H1 (cell line): ENCODE measurements at regions not wholly inside any gene's neighbourhood (a gene's known extent, or its start where the extent isn't known, plus 50 kb on each side); places are given as distances from the start of the nearest gene placed in this dataset.

ENCODE experiments used
- CTCF ChIA-PET: fragments of 300-600 bp; sonication (Branson Sonifier 250); formaldehyde crosslinking; loops from one replicate; lab custom pipeline; 2021; ENCODE audit not compliant: partially characterized antibody; lab: Charles Lee
- POLR2A ChIA-PET: fragments of 300-600 bp; sonication (Branson Sonifier 250); formaldehyde crosslinking; loops from one replicate; lab custom pipeline; 2021; ENCODE audit warnings: inconsistent platforms; ENCODE audit not compliant: partially characterized antibody; lab: Charles Lee
- DNase-seq, 2 experiments: peaks; one replicate each; pipeline versions ENCODE4 v3.0.0 to v3.0.0-alpha.2; 2010 to 2022; ENCODE audit warnings: low spot score in 2 of 2, low read depth in 1 of 2, mixed read lengths in 1 of 2
- FAIRE-seq: peaks from 2 replicates; lab custom pipeline; 2011; peaks lifted over from hg19 to GRCh38; lab: Jason Lieb, UNC
- H2AFZ ChIP-seq: 2 replicates; pipeline ENCODE4 v1.8.1; 2012; ENCODE audit warnings: low read length, inconsistent platforms
- H2AK5ac ChIP-seq: 2 replicates; pipeline ENCODE4 v1.6.1; 2013; ENCODE audit warnings: low read depth, low read length
- H2BK120ac ChIP-seq: replicated peaks from 2 replicates; pipeline ENCODE3; 2013; ENCODE audit warnings: low read depth, low read length, inconsistent platforms
- H2BK12ac ChIP-seq: 2 replicates; pipeline ENCODE4 v1.6.1; 2013; ENCODE audit warnings: low read depth, low read length
- H2BK15ac ChIP-seq: 2 replicates; pipeline ENCODE4 v1.6.1; 2013; ENCODE audit warnings: low read length
- H2BK20ac ChIP-seq: 2 replicates; pipeline ENCODE4 v1.6.1; 2013; ENCODE audit warnings: low read length
- H2BK5ac ChIP-seq: 2 replicates; pipeline ENCODE4 v1.6.1; 2013; ENCODE audit warnings: low read depth, low read length
- H3K14ac ChIP-seq: 2 replicates; pipeline ENCODE4 v1.6.1; 2013; ENCODE audit warnings: inconsistent platforms; ENCODE audit not compliant: insufficient read length
- H3K18ac ChIP-seq: 2 replicates; pipeline ENCODE4 v1.6.1; 2013; ENCODE audit warnings: low read length; ENCODE audit errors: extremely low read depth
- H3K23ac ChIP-seq: 2 replicates; pipeline ENCODE4 v1.6.1; 2013; ENCODE audit warnings: inconsistent platforms; ENCODE audit not compliant: insufficient read length
- H3K23me2 ChIP-seq: 2 replicates; pipeline ENCODE4 v1.6.1; 2013; ENCODE audit warnings: low read depth, low read length
- H3K27ac ChIP-seq: 2 replicates; pipeline ENCODE4 v1.6.1; 2011; ENCODE audit warnings: low read depth, low read length, inconsistent platforms
- H3K27me3 ChIP-seq, 4 experiments: replicated peaks in 1 of 4; 1 replicate in 1 of 4; 2 replicates in 3 of 4; pipeline versions ENCODE4 v1.6.1 to v1.8.1; 2011 to 2013; ENCODE audit warnings: low read length in 3 of 4, mild to moderate bottlenecking in 3 of 4, inconsistent platforms in 2 of 4, mixed read lengths in 2 of 4, moderate library complexity in 1 of 4; ENCODE audit not compliant: control insufficient read depth in 3 of 4, insufficient read depth in 3 of 4; ENCODE audit errors: extremely low read depth in 1 of 4
- H3K36me3 ChIP-seq, 4 experiments: 2 replicates each; pipeline versions ENCODE4 v1.6.1 to v1.8.1; 2011 to 2013; ENCODE audit warnings: mild to moderate bottlenecking in 4 of 4, low read length in 3 of 4, moderate library complexity in 2 of 4, control low read depth in 1 of 4, inconsistent platforms in 1 of 4; ENCODE audit not compliant: insufficient read depth in 4 of 4, control insufficient read depth in 2 of 4
- H3K4ac ChIP-seq: replicated peaks from 2 replicates; pipeline ENCODE3; 2013; ENCODE audit warnings: low read length, low read depth, mixed read lengths, inconsistent platforms; ENCODE audit not compliant: insufficient read length
- H3K4me1 ChIP-seq, 4 experiments: replicated peaks in 1 of 4; 1 replicate in 1 of 4; 2 replicates in 3 of 4; pipeline versions ENCODE4 v1.6.1 to v1.8.1; 2011 to 2013; ENCODE audit warnings: low read length in 3 of 4, inconsistent platforms in 2 of 4, mixed read lengths in 1 of 4; ENCODE audit not compliant: insufficient read depth in 4 of 4, control insufficient read depth in 3 of 4
- H3K4me2 ChIP-seq, 2 experiments: 2 replicates each; pipeline versions ENCODE4 v1.6.1 to v1.8.1; 2011 to 2013; ENCODE audit warnings: low read depth in 2 of 2, low read length in 2 of 2, control low read depth in 1 of 2, inconsistent platforms in 1 of 2, mild to moderate bottlenecking in 1 of 2; ENCODE audit not compliant: insufficient read depth in 1 of 2
- H3K4me3 ChIP-seq, 4 experiments: fragments of 200-600, 300-600 bp in 1 of 4; sonication (generic), shearing (Covaris generic), sonication (Bioruptor Twin) in 1 of 4; 2 replicates each; pipeline versions ENCODE4 v1.5.1 to v1.8.1; 2011 to 2016; ENCODE audit warnings: low read length in 4 of 4, low read depth in 3 of 4, control low read depth in 2 of 4, inconsistent platforms in 2 of 4, mild to moderate bottlenecking in 2 of 4, mixed read lengths in 1 of 4, moderate library complexity in 1 of 4; ENCODE audit not compliant: insufficient read depth in 2 of 4; ENCODE audit errors: extremely low read depth in 1 of 4
- H3K56ac ChIP-seq: replicated peaks from 2 replicates; pipeline ENCODE3; 2013; ENCODE audit warnings: low read depth, mild to moderate bottlenecking, mixed read lengths, low read length, inconsistent platforms; ENCODE audit not compliant: insufficient read length
- H3K79me1 ChIP-seq: 2 replicates; pipeline ENCODE4 v1.6.1; 2013; ENCODE audit warnings: low read depth, low read length, control low read depth
- H3K79me2 ChIP-seq, 2 experiments: 2 replicates each; pipeline versions ENCODE4 v1.6.1 to v1.8.1; 2012 to 2013; ENCODE audit warnings: low read length in 2 of 2, mild to moderate bottlenecking in 2 of 2, inconsistent platforms in 1 of 2; ENCODE audit not compliant: insufficient read depth in 2 of 2, control insufficient read depth in 1 of 2
- H3K9ac ChIP-seq, 4 experiments: replicated peaks in 1 of 4; 1 replicate in 1 of 4; 2 replicates in 3 of 4; pipeline versions ENCODE4 v1.6.1 to v1.8.1; 2011 to 2013; ENCODE audit warnings: low read depth in 3 of 4, low read length in 3 of 4, control low read depth in 2 of 4, mild to moderate bottlenecking in 2 of 4, moderate library complexity in 2 of 4, inconsistent platforms in 1 of 4; ENCODE audit errors: extremely low read depth in 1 of 4
- H3K9me3 ChIP-seq, 2 experiments: 2 replicates each; pipeline versions ENCODE4 v1.6.1 to v1.8.1; 2012 to 2013; ENCODE audit warnings: mild to moderate bottlenecking in 2 of 2, moderate library complexity in 2 of 2, control low read depth in 1 of 2, inconsistent platforms in 1 of 2, low read depth in 1 of 2, low read length in 1 of 2, mixed read lengths in 1 of 2; ENCODE audit not compliant: insufficient read depth in 2 of 2
- H4K20me1 ChIP-seq, 2 experiments: replicated peaks in 1 of 2; 2 replicates each; pipeline versions ENCODE3 to v1.8.1; 2011 to 2013; ENCODE audit warnings: inconsistent platforms in 2 of 2, low read length in 2 of 2, mild to moderate bottlenecking in 1 of 2; ENCODE audit not compliant: insufficient read depth in 2 of 2, control insufficient read depth in 1 of 2
- H4K5ac ChIP-seq: 2 replicates; pipeline ENCODE4 v1.6.1; 2013; ENCODE audit warnings: low read length, low read depth, mixed read lengths, inconsistent platforms; ENCODE audit not compliant: insufficient read length
- H4K8ac ChIP-seq: 2 replicates; pipeline ENCODE4 v1.8.0; 2013; ENCODE audit warnings: mild to moderate bottlenecking, moderate library complexity, low read length, inconsistent platforms; ENCODE audit not compliant: insufficient read depth; ENCODE audit errors: extremely low read depth
- H4K91ac ChIP-seq: replicated peaks from 2 replicates; pipeline ENCODE3; 2013; ENCODE audit warnings: low read length, mixed read lengths, inconsistent platforms; ENCODE audit not compliant: insufficient read length
- WGBS, 2 experiments: shearing (Covaris generic) in 1 of 2; methylation state at CpG; one replicate each; pipeline versions ENCODE4 v1.1.6 to v1.1.7; 2013 to 2015; ENCODE audit warnings: low lambda C conversion rate in 2 of 2, mixed read lengths in 2 of 2, inconsistent platforms in 1 of 2, low coverage in 1 of 2, missing lambda C conversion rate in 1 of 2; ENCODE audit not compliant: insufficient replicate concordance in 2 of 2, insufficient coverage in 1 of 2, insufficient read length in 1 of 2; ENCODE audit errors: extremely low coverage in 1 of 2, missing lambda C conversion rate in 1 of 2; 5-methylcytosine and 5-hydroxymethylcytosine counted together

DNA sequence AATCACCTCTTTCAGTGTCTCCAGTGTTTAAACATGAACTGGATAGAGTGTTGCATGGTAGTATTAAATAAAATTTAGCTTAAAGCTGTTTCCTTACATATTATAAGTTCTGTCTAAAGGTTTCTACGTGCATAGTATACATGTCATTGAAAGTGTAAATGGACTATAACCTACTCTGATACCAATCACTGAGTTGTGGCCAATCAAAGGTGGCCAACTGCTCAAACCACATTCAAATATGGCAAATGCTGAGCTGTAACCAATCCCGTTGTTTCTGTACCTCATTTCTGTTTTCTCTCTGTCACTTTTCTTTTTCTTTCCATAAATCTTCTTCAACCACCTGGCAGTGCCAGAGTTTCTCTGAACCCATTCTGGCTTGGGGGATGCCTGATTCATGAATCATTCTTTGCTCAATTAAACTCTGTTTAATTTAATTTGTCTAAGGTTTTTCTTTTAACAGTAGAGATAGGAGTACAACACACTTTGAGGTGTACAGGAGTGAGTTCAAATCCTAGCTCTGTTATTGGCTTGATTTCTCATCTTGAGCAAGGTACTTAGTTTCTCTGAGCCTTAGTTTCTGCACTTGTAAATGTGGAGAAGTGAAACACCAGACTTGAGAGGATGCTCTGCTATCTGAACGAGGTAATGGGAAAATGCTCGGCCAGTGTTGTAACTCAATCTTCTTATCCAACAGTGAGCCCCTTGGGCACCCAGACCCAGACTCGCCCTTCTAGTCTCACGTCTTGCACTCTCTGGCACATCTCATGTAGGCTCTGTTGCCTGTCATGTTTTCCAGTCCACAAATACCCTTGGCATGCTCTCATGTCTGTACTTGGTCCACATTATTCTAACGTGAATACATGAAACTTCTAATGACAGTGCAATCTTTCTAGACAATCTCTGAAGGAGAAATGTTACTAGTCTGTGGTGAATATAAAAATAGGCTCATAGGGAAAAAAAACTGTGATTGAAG is 228.0 kb downstream of the PIK3C3 start:
- H4K20me1 ChIP-seq = no peaks in the 10 kb centered on the region
- H3K27me3 ChIP-seq = no peaks in the 10 kb centered on the region
- H2BK20ac ChIP-seq = no peak overlapping the region
- no peak overlapping the region for H3K4ac ChIP-seq
- H2AFZ ChIP-seq = no peak overlapping the region
- no peak overlapping the region for H3K23ac ChIP-seq
- no peak for FAIRE-seq
- DNase-seq = no peak
- no peak overlapping the region for H3K56ac ChIP-seq
- H2BK5ac ChIP-seq = no peak overlapping the region
- no peak overlapping the region for H2BK15ac ChIP-seq
- H3K18ac ChIP-seq = no peak overlapping the region
- no peak overlapping the region for H3K27ac ChIP-seq
- H4K8ac ChIP-seq = no peak overlapping the region
- H3K79me2 ChIP-seq = no peaks in the 10 kb centered on the region
- no peaks in the 10 kb centered on the region for H3K36me3 ChIP-seq
- H3K14ac ChIP-seq = no peak overlapping the region
- no peaks in the 10 kb centered on the region for H3K4me1 ChIP-seq
- WGBS, 2 experiments = 90% methylated on average over 7 of the region's 7 CpGs; no CpG with 5 or more reads in 1 of the 2 experiments
- H2BK12ac ChIP-seq = no peak overlapping the region
- H3K4me2 ChIP-seq = no peak overlapping the region
- H2AK5ac ChIP-seq = no peak overlapping the region
- POLR2A ChIA-PET = no interaction called here
- H4K5ac ChIP-seq = no peak overlapping the region
- H4K91ac ChIP-seq = no peak overlapping the region
- no peak overlapping the region for H3K9ac ChIP-seq
- CTCF ChIA-PET = interaction anchor here (0.6 to 1.1 kb wide), 3 partner anchors 57 to 1037 kb away, joined by 3 to 5 read pairs (median 4); no protein-coding TSS in a partner anchor
- H3K4me3 ChIP-seq = no peak overlapping the region
- H3K79me1 ChIP-seq = no peaks in the 10 kb centered on the region
- no peaks in the 10 kb centered on the region for H3K9me3 ChIP-seq
- no peaks in the 10 kb centered on the region; the same call in 1 of the 2 replicates for H3K23me2 ChIP-seq
- H2BK120ac ChIP-seq = no peak overlapping the region
